SHP77 treated with DMSO at 0.1 percent for 48 hours (cell line): ENCODE measurements at regions not wholly inside any gene's neighbourhood (a gene's known extent, or its start where the extent isn't known, plus 50 kb on each side); places are given as distances from the start of the nearest gene placed in this dataset.

ENCODE experiments used
- DNase-seq: peaks from one replicate; lab custom pipeline; 2025; lab: John Stamatoyannopoulos, UW

DNA sequence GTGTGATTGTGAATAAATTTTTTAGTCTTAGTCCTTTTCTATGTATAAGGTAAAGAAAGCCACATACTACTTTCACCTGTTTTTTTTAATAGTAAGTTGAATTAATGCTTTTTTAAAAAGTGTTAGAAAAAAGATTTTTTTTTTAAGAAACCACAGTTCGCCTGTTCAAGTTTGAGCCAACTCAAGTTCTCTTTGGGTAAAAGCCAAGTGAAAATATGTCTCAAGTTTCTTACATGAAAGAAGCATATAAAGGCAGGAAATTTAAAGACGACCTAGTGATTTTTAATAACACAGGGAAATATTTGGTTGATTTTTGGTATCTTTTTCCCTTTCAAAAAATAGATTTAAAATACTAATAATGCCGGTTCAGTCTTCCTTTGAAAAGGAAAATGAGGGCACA lies 369.9 kb upstream of the NR3C2 start:
- DNase-seq: no peak

DNA sequence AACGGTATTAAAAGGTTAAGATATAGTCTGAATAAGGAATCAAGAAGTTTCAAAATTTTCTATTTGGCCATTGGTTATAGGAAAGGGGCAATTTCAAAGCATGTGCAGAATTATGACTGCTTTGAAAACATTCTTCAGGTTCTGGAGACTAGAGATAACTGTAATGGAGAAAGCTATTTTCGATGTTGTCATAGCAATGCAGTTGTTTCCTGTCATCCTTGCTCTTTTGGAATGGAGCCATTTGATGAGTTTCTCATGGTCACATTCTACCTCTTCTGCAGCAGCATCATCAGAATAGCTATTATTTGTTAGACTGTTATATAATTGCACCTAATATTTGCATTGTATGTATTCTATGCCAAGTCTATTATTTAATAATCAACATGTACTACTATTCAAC lies 368.2 kb upstream of the NR3C2 start:
- DNase-seq: no peak

DNA sequence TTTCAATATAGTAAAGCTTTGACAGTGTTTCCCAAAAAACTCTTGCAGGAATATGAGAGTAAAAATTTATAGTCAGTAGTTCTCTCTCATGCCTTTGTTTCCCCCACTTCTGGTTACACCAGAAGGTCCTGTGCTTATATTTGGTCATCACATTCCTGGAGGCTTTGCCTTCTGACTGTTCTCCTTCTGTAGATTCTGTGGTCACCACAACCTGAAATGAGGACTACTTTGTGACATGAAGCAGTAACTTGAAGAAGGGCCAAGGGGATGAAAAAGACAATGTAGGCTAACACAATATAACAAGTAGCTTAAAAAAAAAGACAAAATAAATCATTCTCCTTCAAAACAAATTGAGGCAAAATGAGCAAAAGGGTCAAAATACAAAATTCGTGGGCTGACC lies 366.2 kb upstream of the NR3C2 start:
- DNase-seq: no peak

DNA sequence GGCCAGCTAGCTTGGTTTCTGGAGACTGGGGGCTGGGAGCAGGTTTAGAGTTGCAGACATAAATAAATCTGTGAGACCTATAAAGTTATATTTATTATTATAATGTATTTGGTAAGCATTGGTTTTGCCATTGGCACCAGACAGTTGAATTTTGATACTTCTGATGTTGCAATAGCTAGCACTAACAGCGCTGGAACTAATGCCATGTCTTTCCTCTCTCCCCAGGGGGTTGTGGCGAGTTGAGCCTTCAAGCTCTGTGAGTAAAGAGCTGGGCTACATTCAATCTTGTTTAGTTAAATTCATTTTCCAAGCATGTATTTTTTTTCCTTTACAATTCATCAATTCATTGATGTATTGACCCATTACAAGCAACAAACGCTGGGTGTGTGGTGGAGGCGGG lies 358.7 kb upstream of the NR3C2 start:
- no peak for DNase-seq

DNA sequence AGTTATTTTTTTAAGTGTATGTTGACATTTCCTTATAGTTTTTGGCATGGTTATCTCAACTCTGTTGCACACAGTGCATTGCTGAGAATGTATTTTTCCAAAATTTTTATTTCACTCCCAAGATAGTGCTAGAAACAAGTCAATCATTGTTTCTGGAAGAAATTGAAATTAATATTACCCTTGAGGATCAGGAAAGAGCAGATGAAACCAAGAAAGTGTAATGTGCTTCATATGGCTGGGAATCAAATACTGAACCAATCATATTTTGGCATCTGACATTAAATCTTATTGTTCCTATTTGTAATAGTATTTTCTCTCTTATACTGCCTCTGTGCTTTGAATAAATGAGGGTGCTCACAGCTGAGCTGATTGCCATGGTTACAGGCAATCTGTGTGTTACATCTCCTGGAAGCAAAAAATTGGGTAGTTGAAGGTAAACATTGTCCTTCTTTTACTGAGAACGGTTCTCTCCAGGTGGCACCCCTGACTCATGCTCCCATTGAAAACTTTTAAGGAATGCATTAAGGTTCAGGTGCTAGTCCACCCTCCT lies 358.2 kb upstream of the NR3C2 start:
- no peak for DNase-seq

DNA sequence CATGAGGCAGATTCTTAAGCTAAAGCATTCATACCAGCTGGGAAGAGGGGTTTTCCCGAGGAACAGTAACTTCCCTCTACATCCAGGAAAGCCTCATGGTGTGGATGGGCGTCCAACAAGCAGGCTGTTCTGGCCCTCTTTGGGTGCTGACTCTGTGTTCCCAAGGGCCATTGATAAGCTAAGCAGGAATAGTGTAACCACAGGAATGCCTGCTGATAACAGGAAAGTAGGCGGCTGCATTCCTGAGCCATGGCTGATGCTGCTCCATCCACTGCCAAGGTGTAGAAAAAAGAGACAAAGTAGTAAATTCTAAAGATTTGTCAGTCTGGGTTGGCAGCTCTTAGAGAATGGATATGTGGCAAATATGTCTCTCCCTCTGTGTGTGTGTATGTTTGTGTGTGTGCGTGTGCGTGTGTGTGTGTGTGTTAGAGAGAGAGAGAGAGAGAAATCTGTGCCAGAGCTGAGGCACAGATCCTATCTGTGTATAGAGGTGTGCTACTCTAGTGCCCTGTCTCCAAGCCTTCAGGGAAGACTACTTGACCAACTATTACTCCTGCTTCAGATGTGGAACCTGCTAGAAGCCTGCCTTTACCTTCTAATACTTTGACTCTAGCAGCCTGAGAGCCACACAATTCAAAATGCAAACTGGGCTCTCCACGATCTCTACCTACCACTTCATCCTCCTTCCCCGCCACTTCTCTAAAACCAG lies 353.1 kb upstream of the NR3C2 start:
- no peak for DNase-seq

DNA sequence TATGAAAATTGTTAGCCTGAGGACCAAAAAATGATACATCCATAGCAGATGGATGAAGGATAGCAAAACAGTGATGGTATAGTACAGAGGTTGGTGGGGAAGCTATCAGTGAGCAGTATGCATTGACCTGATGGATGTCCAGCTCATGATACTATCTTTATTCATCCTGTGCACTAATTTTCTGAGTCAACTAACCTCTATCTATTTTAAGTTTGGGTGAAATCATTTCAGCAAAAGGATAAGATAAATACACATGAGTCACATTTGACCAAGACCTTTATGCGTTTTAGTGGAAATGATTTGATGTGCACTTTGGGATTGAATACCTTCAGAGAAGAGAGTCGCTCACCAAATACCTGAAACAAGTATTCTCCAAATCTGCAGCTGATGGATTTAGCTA lies 351.0 kb upstream of the NR3C2 start:
- no peak for DNase-seq

DNA sequence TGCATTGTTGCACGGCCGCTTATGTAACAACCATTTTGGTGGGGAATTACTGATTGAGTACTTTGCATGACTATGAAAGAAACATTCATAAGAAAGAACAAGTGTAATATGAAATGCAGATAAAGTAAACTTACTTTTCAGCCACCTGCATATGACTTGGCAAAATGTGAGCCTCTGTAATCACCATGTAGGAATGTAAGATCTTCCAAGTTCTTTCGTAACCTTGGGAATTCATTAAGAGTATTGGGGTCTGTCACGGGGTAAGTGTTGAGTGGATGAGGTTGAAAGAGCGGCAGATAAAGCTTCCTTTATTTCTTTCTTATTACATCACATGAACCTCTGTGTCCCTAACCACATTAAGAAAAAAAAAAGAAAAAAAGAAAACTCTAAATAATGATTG lies 348.5 kb upstream of the NR3C2 start:
- no peak for DNase-seq

DNA sequence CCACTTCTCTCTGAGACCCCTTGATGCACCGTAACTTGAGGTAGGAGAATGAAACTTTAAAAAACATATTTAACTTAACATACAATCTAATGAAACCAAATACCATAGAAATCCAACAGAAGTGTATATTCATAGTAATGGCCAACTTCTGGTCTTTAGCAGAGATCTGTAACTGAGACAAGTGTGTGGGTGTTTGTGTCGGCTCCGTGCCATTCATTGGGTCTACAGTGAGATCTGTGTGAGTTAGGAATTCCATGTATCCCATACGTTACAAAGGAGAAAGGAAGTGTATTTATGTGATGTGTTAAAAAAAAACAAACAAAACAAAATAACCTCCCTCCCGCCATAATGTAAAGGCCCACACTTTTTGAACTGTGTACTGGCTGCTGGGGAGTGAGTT lies 348.0 kb upstream of the NR3C2 start:
- DNase-seq: no peak

DNA sequence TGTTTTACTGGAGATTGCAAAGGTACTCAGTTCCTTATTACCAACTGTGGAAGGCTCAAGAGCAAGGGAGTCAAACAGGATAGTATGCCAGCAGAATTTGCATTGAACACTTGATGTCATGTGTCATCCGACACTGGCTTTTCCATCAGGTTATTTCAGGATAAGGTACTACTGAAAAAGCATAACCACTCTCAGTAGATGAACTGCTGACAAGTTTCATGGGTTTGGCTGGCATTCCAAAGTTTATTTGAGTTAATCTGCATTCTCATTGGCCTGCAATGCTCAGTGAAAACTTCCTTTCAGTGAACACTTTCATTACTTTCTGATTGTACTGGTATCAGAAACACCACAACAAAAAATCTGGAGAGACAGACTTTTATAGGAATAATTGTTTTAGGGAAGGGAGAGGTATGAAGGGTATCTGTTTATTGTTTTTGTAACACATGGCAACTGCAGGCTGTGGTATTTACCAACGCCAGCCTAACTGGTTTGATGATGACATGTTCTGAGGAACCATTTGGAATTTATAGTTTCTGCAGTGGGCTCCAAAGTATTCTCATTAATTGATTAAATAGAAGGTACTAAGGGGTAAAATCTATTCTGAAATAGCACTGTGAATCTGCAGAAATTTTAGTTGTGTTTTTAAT lies 345.7 kb upstream of the NR3C2 start:
- no peak for DNase-seq

DNA sequence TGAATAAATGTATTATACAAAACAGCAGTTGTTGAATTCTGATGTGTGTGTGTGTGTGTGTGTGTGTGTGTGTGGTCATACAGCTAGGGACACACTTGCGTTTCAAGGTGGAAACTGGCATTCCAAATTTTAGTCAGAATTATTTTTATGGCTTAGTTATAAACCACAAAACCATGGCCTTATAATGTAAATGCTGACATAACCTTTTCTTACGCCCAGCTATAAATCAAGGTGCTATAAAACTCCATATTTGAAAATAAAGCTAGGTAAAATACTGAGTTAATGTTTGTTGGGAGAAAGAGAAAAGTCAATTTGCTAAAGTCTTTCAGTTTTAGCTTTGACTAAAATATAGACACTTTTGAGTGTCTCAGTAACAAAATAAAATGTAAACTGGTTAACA lies 345.1 kb upstream of the NR3C2 start:
- DNase-seq: no peak

DNA sequence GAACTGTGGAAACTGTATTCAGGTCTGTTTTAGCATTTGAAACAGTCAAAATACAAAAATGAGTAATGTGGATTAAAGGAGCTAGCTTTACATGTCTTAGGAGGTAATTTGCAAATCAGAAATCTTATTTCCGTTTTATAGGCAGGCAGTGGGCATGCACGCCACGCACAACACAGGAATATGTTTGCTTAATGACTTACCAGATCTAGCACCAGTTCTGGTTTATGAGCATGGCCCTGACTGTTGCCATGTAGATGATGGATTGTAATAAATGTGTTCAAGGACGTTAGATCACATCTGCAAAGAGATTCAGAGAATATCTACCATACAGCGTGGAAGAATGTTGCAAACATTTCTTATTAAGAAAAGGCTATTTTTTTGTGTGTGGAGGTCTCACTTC lies 344.5 kb upstream of the NR3C2 start:
- no peak for DNase-seq

DNA sequence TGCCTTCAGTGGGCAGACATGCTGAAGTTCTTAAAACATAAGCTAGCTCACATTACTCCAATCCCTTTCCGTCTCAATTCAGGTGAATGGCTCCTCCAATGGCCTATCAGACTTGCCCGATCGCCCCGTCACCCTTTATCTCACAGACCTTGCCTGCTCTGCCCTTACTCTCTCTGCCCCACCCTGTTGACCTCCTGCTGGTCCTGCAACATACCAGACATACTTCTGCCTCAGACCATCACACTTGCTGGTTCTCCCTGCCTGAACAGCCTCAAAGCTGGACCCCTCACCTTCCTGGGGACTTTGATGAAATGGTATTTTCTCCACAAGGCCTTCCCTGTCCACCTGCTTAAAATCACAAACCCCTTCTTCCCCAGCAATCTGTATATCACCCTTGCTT lies 340.1 kb upstream of the NR3C2 start:
- no peak for DNase-seq

DNA sequence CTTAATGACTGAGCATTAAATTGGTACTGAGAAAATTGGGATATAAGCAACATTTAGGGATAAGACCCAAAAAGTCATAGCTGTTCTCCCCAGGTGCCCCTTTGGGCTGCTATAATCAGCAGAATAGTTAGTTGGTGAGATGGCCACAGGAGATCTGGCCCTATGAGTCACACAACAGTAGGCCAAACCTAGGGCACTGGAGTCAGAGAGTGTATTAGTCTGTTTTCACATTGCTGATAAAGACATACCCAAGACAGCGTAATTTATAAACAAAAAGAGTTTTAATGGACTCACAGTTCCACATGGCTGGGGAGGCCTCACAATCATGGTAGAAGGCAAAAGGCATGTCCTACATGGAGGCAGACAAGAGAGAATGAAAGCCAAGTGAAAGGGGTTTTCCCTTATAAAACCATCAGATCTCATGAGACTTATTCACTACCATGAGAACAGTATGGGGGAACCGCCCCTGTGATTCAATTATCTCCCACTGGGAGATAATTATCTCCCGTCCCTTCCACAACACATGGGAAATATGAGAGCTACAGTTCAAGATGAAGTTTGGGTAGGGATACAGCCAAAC lies 338.3 kb upstream of the NR3C2 start:
- no peak for DNase-seq

DNA sequence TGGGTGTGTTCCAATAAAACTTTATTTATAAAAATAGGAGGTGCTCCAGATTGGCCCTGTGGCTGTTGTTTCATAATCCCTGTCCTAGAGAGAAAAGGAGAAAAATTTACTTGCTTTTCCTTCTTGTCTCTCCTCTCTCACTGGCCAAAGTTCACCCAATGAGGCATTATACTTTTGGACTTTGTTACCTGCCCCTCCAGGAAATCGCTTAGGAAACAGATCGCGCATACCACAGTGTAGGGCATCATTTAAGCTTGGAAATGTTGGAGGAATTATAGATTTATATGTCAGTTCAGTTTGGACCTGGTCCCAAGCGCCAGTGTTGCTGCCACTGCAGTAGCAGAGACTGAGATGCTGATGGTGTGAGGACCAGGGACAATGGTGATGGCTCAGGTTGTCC lies 337.6 kb upstream of the NR3C2 start:
- no peak for DNase-seq

DNA sequence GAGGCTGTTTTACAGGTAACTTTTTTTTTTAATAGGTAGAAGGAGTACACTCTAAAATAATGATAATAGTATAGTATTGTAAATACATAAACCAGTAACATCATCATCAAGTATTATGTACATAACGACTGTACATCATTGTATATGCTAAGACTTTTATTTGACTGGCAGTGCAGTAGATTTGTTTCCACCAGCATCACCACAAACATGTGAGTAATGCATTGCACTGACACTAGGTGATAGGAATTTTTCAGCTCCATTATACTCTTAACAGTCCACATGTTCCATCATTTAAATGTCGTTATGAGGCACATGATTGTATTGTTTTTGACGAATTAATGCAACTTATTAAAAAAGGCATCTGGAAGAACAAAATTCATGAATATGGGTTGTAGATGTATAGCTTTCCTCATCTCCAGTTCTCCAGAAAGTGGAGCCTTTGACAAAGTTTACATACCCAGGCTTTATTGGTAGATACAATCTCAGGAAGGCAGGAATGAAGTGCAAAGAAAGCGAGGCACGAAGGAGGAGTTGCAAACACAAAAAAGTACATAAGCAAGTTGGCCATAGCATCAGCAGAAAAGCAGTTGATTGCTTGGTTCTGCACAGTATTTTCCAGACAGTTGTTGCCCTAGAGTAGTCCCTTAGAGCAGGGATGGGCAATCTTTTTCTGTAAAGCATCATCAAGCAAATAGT lies 336.9 kb upstream of the NR3C2 start:
- DNase-seq: no peak

DNA sequence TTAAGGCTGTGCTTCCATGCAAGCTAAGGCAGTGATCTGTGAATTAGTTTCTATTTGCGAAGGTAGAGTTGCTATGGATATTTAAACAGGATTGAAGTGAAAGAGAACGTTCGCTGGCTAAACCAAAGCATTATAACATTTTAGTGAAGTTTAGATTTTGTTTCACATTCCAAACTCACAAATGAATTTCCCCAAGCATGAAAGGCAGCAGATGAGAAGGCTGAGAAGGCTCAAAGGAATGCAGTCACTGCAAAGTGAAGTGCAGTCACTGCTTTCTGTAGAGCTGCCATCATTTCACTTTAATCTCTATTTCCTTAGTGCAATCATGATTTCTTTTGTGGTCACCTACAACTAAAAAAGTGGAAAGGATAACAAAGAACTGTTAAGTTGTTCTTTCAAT lies 334.7 kb upstream of the NR3C2 start:
- no peak for DNase-seq

DNA sequence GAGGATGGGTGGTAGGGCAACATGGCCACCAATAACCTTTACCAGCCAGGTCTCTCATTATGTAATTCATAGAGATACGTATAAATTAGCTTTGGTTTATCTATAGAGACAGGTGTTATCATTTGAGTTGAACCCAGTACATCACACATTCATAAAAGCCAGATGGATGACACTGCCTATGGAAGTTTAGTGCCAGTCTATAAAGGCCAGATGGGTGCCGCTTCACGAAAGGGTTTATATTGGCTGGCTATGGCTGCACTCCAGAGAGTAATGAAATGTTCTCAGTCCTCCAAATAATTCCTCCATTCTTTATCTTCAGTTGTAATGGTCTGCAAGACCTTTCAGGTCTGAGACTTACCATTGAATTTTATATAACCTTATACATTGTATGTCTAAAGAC lies 331.9 kb upstream of the NR3C2 start:
- DNase-seq: no peak

DNA sequence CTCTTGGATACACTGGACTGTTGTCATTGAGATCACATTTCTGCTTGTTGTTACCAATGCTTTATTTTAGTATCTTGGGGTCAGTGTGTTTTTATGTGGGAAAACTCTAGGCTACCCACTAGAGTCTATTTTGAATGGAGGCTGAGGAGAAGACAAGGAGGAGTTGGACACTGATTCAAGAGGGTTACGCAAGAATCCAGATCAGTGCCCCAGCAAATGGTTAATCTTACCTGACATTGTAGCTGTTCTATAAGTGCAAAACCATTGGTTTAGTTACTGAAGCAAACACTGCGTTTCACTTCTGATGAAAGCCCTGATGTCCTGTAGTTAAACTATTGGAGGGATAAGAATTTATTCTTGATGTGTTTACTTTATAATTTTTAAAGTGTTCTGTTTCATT lies 331.1 kb upstream of the NR3C2 start:
- no peak for DNase-seq

DNA sequence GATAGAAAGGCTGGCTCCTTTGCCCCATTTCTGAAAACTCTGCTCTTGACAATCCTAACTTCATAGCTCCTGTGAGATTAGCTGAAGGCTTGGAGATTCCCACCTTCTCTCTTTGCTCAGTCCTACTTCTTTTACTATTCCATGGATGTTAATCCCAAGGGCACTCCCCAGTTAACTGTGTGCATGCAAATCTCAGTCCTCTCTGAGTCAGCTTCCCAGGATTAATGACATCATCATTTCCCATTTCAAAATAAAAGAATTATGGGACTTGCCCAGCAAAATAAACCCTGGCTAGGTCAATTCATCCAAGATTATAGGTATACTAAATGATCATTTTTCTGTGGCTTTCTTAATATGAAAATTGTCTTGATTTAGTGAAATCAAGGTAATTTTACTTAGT lies 328.6 kb upstream of the NR3C2 start:
- no peak for DNase-seq

DNA sequence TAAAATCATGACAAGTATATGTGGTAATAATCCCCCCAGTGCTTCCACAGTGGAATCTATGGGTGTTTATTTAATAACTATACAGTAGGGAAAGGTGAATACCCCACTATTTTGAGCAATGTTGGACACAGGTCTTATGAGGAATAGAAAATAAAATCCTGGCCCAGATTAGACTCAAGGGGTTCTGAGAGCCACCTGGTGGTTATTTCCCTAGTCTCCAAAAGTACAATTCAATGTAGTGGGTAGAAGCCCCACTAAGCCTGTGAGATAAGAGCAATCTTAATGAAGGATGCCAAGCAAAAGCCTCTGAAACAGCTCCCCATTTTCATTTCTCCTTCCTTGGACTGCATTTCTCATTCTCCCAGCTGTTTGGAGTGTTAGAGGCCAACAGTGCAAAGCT lies 328.2 kb upstream of the NR3C2 start:
- no peak for DNase-seq

DNA sequence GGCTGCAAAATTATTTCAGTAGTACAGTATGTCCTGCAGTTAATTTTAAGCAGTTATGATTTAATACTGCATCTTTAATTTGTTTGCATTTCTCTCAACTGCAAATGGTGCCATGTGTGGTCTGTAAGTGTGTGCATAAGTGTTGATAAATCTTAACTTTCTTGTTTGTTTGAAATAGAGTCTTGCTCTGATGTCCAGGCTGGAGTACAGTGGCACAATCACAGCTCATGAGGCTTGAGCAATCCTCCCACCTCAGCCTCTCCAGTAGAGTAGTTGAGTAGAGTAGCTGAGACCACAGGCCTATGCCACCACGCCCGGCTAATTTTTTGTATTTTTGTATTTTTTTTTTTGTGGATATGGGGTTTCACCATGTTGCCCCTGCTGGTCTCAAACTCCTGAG lies 322.5 kb upstream of the NR3C2 start:
- no peak for DNase-seq

DNA sequence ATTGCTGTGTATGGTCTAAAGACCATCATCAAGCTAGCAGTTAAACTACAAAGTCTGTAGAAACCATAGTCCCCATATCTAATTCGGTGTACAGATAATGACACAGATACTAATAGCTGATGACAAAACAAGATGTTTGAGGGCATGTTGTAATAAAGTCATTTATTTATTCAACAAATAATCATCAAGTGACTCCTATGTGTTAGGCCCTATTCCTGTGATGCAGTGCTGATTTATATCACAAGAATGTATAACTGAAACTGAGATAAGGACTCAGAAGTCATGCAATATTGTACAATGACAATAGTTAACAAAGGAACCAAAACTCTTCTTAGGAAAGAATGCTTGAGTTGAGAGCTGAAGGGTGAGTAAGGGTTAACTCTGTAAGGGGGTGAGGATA lies 315.0 kb upstream of the NR3C2 start:
- no peak for DNase-seq
